Breast epithelium (tissue), 3 donors: ENCODE measurements at regions not wholly inside any gene's neighbourhood (a gene's known extent, or its start where the extent isn't known, plus 50 kb on each side); places are given as distances from the start of the nearest gene placed in this dataset.

Experiments
- CTCF ChIP-seq, 3 donors: fragments of 450-650 bp; IDR thresholded peaks; one replicate each; pipeline ENCODE4 v1.5.1; 2016 to 2017; ENCODE audit warnings: antibody characterized with exemption in 3 of 3, mild to moderate bottlenecking in 3 of 3, moderate library complexity in 3 of 3
- POLR2AphosphoS5 ChIP-seq, 3 donors: sonication (generic); formaldehyde crosslinking; IDR thresholded peaks; one replicate each; pipeline ENCODE4 v1.6.1; 2017; ENCODE audit warnings: antibody characterized with exemption in 3 of 3

GRCh38 chr13:21232599-21232998, 56.1 kb downstream of the MRPL57 start:
- no peak for TF ChIP-seq CTCF (IDR thresholded peaks at IDR 0.05)
- TF ChIP-seq POLR2AphosphoS5 (IDR thresholded peaks at IDR 0.05), result no peak
